WTC11 (cell line): ENCODE measurements at regions not wholly inside any gene's neighbourhood (a gene's known extent, or its start where the extent isn't known, plus 50 kb on each side); places are given as distances from the start of the nearest gene placed in this dataset.

Source experiments
- CREB1 ChIP-seq: sonication (generic); formaldehyde crosslinking; IDR thresholded peaks from 2 replicates; pipeline ENCODE4 v1.8.0; 2023; ENCODE audit warnings: mild to moderate bottlenecking, missing genetic modification reagents
- CTCF ChIP-seq: fragments of 200-600 bp; IDR thresholded peaks from 2 replicates; pipeline ENCODE4 v1.8.0; 2022; ENCODE audit warnings: antibody characterized with exemption
- SP1 ChIP-seq: sonication (generic); formaldehyde crosslinking; conservative IDR thresholded peaks from 2 replicates; pipeline ENCODE4 v1.8.1; 2022; ENCODE audit warnings: missing genetic modification reagents

DNA sequence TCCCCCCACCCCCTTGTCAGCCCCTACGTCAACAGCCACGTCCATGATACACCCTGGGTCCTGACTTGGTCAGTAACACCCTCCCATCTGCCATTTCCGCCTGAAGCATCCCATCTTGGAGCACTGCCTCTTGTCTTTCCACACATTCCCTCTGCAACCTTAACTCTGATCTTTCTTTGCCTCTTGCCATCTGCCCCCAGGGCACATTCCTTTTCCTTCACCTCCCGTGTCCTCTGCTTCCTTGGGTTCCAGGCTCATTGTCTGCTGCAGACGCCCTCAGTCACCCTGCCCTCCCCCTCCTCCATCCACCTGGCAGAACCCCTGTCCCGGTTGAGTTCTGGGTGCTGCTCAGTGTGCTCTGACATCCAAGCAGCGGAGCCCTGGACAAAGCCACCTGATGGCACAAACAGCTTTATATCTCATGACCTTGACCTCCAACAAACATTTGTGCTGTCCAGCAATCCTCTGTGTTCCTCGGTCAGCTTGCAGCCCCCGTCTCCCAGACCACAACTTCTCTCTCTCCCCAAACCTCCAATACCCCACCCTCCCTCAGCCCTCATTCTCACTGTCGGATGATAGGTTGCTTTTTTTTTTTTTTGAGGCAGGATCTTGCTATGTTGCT lies 97.7 kb upstream of the IER5L start:
- TF ChIP-seq SP1: no peak
- no peak for TF ChIP-seq CTCF
- no peak for TF ChIP-seq CREB1 (CRISPR knock-in tag)
